HCT116 (cell line): ENCODE measurements at regions not wholly inside any gene's neighbourhood (a gene's known extent, or its start where the extent isn't known, plus 50 kb on each side); places are given as distances from the start of the nearest gene placed in this dataset.

Experiments used
- ATAC-seq: fragments of 200-7000 bp; cut with Tn5 transposase; 2 replicates; pipeline ENCODE4 v1.9.1; 2020; ENCODE audit warnings: mild to moderate bottlenecking, moderate library complexity
- BruUV-seq: library from RNA; stranded (reverse); fragments of 400-500 nt; replicated peaks from 2 replicates; lab custom pipeline; 2021; lab: Mats Ljungman, UMichigan
- CTCF ChIA-PET: fragments of 300-600 bp; sonication (Branson Sonifier 250); formaldehyde crosslinking; loops from one replicate; lab custom pipeline; 2021; ENCODE audit warnings: antibody characterized with exemption; lab: Charles Lee
- POLR2A ChIA-PET: fragments of 300-600, 350-600 bp; sonication (Branson Sonifier 250); formaldehyde crosslinking; loops from one replicate; lab custom pipeline; 2021; ENCODE audit warnings: antibody characterized with exemption; lab: Charles Lee
- RAD21 ChIA-PET, 2 experiments: fragments of 300-600 bp; sonication (Branson Sonifier 250); formaldehyde crosslinking; loops; one replicate each; lab custom pipeline; 2023; ENCODE audit warnings: low total read pairs in 2 of 2; ENCODE audit not compliant: uncharacterized antibody in 2 of 2, unreplicated experiment in 2 of 2, low non-redundant PET in 1 of 2; lab: Charles Lee
- DNase-seq: peaks from one replicate; pipeline ENCODE4 v3.0.0-alpha.2; 2010; ENCODE audit warnings: low read depth, low spot score
- H2AFZ ChIP-seq: fragments of 200-600 bp; shearing (Covaris generic), sonication (generic); 2 replicates; pipeline ENCODE4 v1.6.1; 2017; ENCODE audit warnings: low read depth, mixed run types, mixed read lengths, antibody characterized with exemption, low read length; ENCODE audit not compliant: poor library complexity, severe bottlenecking
- H3K27ac ChIP-seq: 2 replicates; pipeline ENCODE4 v1.5.1; 2012; ENCODE audit warnings: low read depth, low read length
- H3K27me3 ChIP-seq: fragments of 200-600 bp; sonication (generic); 2 replicates; pipeline ENCODE4 v1.6.1; 2016; ENCODE audit warnings: mixed run types, low read length, mixed read lengths; ENCODE audit not compliant: insufficient read depth
- H3K36me3 ChIP-seq, 2 experiments: fragments of 200-500 bp in 1 of 2; fragments of 200-600 bp in 1 of 2; sonication (Bioruptor generic) in 1 of 2; sonication (generic) in 1 of 2; 2 replicates each; pipeline versions ENCODE4 v1.5.1 to v1.6.1; 2014 to 2016; ENCODE audit warnings: low read length in 2 of 2, inconsistent platforms in 1 of 2, mixed read lengths in 1 of 2, mixed run types in 1 of 2; ENCODE audit not compliant: insufficient read depth in 2 of 2, control insufficient read depth in 1 of 2
- H3K4me1 ChIP-seq, 2 experiments: fragments of 200-600 bp in 1 of 2; sonication (generic) in 1 of 2; 2 replicates each; pipeline versions ENCODE4 v1.5.1 to v1.6.1; 2012 to 2017; ENCODE audit warnings: low read length in 2 of 2, inconsistent platforms in 1 of 2, mild to moderate bottlenecking in 1 of 2, mixed read lengths in 1 of 2, mixed run types in 1 of 2, moderate library complexity in 1 of 2; ENCODE audit not compliant: insufficient read depth in 2 of 2, control insufficient read depth in 1 of 2
- H3K4me2 ChIP-seq: fragments of 200-600 bp; sonication (generic); 2 replicates; pipeline ENCODE4 v1.6.1; 2017; ENCODE audit warnings: mixed run types, low read length, mixed read lengths
- H3K4me3 ChIP-seq, 2 experiments: fragments of 200-600 bp in 1 of 2; sonication (generic) in 1 of 2; replicated peaks in 1 of 2; 2 replicates each; pipeline ENCODE4 v1.5.1; 2011 to 2016; ENCODE audit warnings: low read length in 2 of 2, control low read depth in 1 of 2, low read depth in 1 of 2, mild to moderate bottlenecking in 1 of 2, mixed read lengths in 1 of 2, mixed run types in 1 of 2
- H3K79me2 ChIP-seq: fragments of 200-600 bp; sonication (generic); 2 replicates; pipeline ENCODE4 v1.6.1; 2017; ENCODE audit warnings: mild to moderate bottlenecking, mixed run types, low read length, moderate library complexity, mixed read lengths; ENCODE audit not compliant: insufficient read depth
- H3K9ac ChIP-seq: fragments of 200-600 bp; sonication (generic); 2 replicates; pipeline ENCODE4 v1.6.1; 2016; ENCODE audit warnings: low read length, mixed read lengths
- H3K9me2 ChIP-seq: fragments of 200-600 bp; sonication (generic), shearing (Covaris generic); 2 replicates; pipeline ENCODE4 v1.6.1; 2017; ENCODE audit warnings: mixed run types, mild to moderate bottlenecking, moderate library complexity; ENCODE audit not compliant: insufficient read depth
- H3K9me3 ChIP-seq, 2 experiments: fragments of 200-500 bp in 1 of 2; fragments of 200-600 bp in 1 of 2; sonication (Bioruptor generic) in 1 of 2; sonication (generic) in 1 of 2; 2 replicates each; pipeline ENCODE4 v1.6.1; 2014 to 2017; ENCODE audit warnings: low read length in 2 of 2, mixed read lengths in 2 of 2, inconsistent platforms in 1 of 2, low read depth in 1 of 2, mild to moderate bottlenecking in 1 of 2, mixed run types in 1 of 2, moderate library complexity in 1 of 2; ENCODE audit not compliant: control insufficient read depth in 1 of 2, insufficient read depth in 1 of 2
- H4K20me1 ChIP-seq: fragments of 200-600 bp; sonication (generic), shearing (Covaris generic); 2 replicates; pipeline ENCODE4 v1.6.1; 2017; ENCODE audit warnings: mixed run types, mild to moderate bottlenecking, moderate library complexity; ENCODE audit not compliant: insufficient read depth
- CEBPB ChIP-seq: IDR thresholded peaks from 2 replicates; pipeline ENCODE4 v1.6.1; 2012; ENCODE audit warnings: low read depth
- CTCF ChIP-seq, 3 experiments: fragments of 200-600 bp in 1 of 3; sonication (generic) in 1 of 3; IDR thresholded peaks in 2 of 3; conservative IDR thresholded peaks in 1 of 3; 2 replicates each; pipeline ENCODE4 v1.5.1; 2012 to 2017; ENCODE audit warnings: low read depth in 2 of 3, low read length in 2 of 3, antibody characterized with exemption in 1 of 3, borderline replicate concordance in 1 of 3, control low read depth in 1 of 3, mild to moderate bottlenecking in 1 of 3, mixed read lengths in 1 of 3, mixed run types in 1 of 3, moderate library complexity in 1 of 3; ENCODE audit not compliant: insufficient read depth in 1 of 3
- ELF1 ChIP-seq: IDR thresholded peaks from 2 replicates; pipeline ENCODE4 v1.6.1; 2012; ENCODE audit warnings: low read depth, borderline replicate concordance
- EZH2 ChIP-seq: fragments of 200-600 bp; sonication (generic); IDR thresholded peaks from 2 replicates; pipeline ENCODE4 v1.6.1; 2017; ENCODE audit warnings: antibody characterized with exemption, mixed run types
- EZH2phosphoT487 ChIP-seq: fragments of 200-600 bp; IDR thresholded peaks from 2 replicates; pipeline ENCODE4 v1.6.1; 2018; ENCODE audit warnings: antibody characterized with exemption, borderline replicate concordance
- FOSL1 ChIP-seq: IDR thresholded peaks from 2 replicates; pipeline ENCODE4 v1.6.1; 2012; ENCODE audit warnings: low read depth
- JUND ChIP-seq: IDR thresholded peaks from 2 replicates; pipeline ENCODE4 v1.6.1; 2012
- POLR2A ChIP-seq: IDR thresholded peaks from 2 replicates; pipeline ENCODE4 v1.7.0; 2011; ENCODE audit warnings: borderline replicate concordance; ENCODE audit not compliant: insufficient read depth, insufficient read length; ENCODE audit errors: extremely low read depth
- POLR2AphosphoS5 ChIP-seq: IDR thresholded peaks from 2 replicates; pipeline ENCODE4 v1.6.1; 2011; ENCODE audit warnings: mild to moderate bottlenecking, low read depth, low read length, moderate library complexity
- RAD21 ChIP-seq: IDR thresholded peaks from 2 replicates; pipeline ENCODE4 v1.6.1; 2012; ENCODE audit warnings: low read depth, mild to moderate bottlenecking
- REST ChIP-seq: IDR thresholded peaks from 2 replicates; pipeline ENCODE4 v1.6.1; 2012; ENCODE audit warnings: low read depth
- SIN3A ChIP-seq: IDR thresholded peaks from 2 replicates; pipeline ENCODE4 v1.6.1; 2012; ENCODE audit warnings: low read depth
- SRF ChIP-seq: IDR thresholded peaks from 2 replicates; pipeline ENCODE4 v1.6.1; 2012; ENCODE audit warnings: low read depth
- TCF7L2 ChIP-seq: IDR thresholded peaks from 2 replicates; pipeline ENCODE4 v1.7.0; 2011; ENCODE audit warnings: borderline replicate concordance, inconsistent platforms; ENCODE audit not compliant: insufficient read depth, insufficient read length; ENCODE audit errors: extremely low read depth
- YY1 ChIP-seq: IDR thresholded peaks from 2 replicates; pipeline ENCODE4 v1.6.1; 2011; ENCODE audit warnings: low read length, low read depth, moderate library complexity, mild to moderate bottlenecking; ENCODE audit not compliant: insufficient replicate concordance; ENCODE audit errors: extremely low read depth
- ZFX ChIP-seq: fragments of 450-650 bp; IDR thresholded peaks from 2 replicates; pipeline ENCODE4 v1.6.1; 2017
- ZNF274 ChIP-seq: fragments of 200-500 bp; sonication (Bioruptor generic); IDR thresholded peaks from 2 replicates; pipeline ENCODE4 v1.6.1; 2014; ENCODE audit warnings: mild to moderate bottlenecking, low read depth, low read length, inconsistent platforms
- intact Hi-C: fragments of 100-400 bp; cut with micrococcal nuclease; formaldehyde crosslinking; loops from 2 replicates; pipeline ENCODE4 v1.10.0; 2022
- TF ChIP-seq, protein P1 (sequence below): IDR thresholded peaks from 2 replicates; pipeline ENCODE4 v1.6.1; 2011; ENCODE audit warnings: mild to moderate bottlenecking, low read length, moderate library complexity; ENCODE audit not compliant: insufficient replicate concordance; ENCODE audit errors: extremely low read depth
- TF ChIP-seq, protein P2 (sequence below): IDR thresholded peaks from 2 replicates; pipeline ENCODE4 v1.6.1; 2012

DNA sequence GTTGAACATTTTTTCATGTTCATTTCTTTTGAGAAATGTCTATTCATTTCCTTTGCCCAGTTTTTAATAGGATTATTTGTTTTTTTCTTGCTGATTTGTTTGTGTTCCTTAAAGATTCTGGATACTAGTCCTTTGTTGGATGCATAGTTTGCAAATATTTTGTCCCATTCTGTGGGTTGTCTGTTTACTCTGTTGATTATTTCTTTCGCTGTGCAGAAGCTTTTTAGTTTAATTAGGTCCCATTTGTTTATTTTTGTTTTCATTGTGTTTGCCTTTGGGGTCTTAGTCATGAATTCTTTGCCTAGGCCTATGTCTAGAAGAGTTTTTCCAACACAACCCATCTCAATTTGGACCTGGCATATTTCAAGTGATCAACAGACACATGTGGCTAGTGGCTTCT, 116.1 kb upstream of the GALNT2 start:
- Histone ChIP-seq H3K4me1 (no peaks in the 10 kb centered on the region), H4K20me1 (no peaks in the 10 kb centered on the region), H2AFZ (no peak overlapping the region), H3K9me2 (no peaks in the 10 kb centered on the region), H3K9ac (no peak overlapping the region), H3K36me3 (no peaks in the 10 kb centered on the region), H3K79me2 (no peaks in the 10 kb centered on the region), H3K4me3 (no peak overlapping the region), H3K27me3 (peaks cover 15% of the 10 kb centered on the region; the same call in 1 of the 2 replicates), H3K4me2 (no peak overlapping the region), H3K9me3 (no peaks in the 10 kb centered on the region), H3K27ac (no peak overlapping the region)
- ChIA-PET POLR2A (no interaction called here), CTCF (no interaction called here), RAD21 (no interaction called here)
- ATAC-seq (no peak), DNase-seq (no peak)
- TF ChIP-seq FOSL1 (no peak), POLR2A (no peak), REST (no peak), ZFX (no peak), POLR2AphosphoS5 (no peak), RAD21 (no peak), EZH2 (no peak), CEBPB (no peak), YY1 (no peak), TCF7L2 (no peak), SRF (no peak), CTCF (IDR thresholded peaks at IDR 0.05 in 2 of 3, conservative IDR thresholded peaks at IDR 0.05 in 1 of 3; ENCODE audit: borderline replicate concordance in 1 of 3, insufficient read depth in 1 of 3, low read depth in 2 of 3, low read length in 2 of 3) (no peak), JUND (no peak), ELF1 (no peak), ZNF274 (no peak), SIN3A (no peak), EZH2phosphoT487 (no peak)
- TF ChIP-seq, protein P1, sequence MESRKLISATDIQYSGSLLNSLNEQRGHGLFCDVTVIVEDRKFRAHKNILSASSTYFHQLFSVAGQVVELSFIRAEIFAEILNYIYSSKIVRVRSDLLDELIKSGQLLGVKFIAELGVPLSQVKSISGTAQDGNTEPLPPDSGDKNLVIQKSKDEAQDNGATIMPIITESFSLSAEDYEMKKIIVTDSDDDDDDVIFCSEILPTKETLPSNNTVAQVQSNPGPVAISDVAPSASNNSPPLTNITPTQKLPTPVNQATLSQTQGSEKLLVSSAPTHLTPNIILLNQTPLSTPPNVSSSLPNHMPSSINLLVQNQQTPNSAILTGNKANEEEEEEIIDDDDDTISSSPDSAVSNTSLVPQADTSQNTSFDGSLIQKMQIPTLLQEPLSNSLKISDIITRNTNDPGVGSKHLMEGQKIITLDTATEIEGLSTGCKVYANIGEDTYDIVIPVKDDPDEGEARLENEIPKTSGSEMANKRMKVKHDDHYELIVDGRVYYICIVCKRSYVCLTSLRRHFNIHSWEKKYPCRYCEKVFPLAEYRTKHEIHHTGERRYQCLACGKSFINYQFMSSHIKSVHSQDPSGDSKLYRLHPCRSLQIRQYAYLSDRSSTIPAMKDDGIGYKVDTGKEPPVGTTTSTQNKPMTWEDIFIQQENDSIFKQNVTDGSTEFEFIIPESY: no peak
- TF ChIP-seq, protein P2, sequence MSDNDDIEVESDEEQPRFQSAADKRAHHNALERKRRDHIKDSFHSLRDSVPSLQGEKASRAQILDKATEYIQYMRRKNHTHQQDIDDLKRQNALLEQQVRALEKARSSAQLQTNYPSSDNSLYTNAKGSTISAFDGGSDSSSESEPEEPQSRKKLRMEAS: no peak
- BruUV-seq: no TSS peak
- intact Hi-C loops: no loop called here
